Nephron progenitor cell (in vitro differentiated cells): ENCODE measurements at regions not wholly inside any gene's neighbourhood (a gene's known extent, or its start where the extent isn't known, plus 50 kb on each side); places are given as distances from the start of the nearest gene placed in this dataset.

Experiments
- DNase-seq: peaks from one replicate; pipeline ENCODE4 v3.0.0; 2021
- H3K27ac Mint-ChIP-seq: 2 replicates; pipeline ENCODE4 v1.8.0; 2021; ENCODE audit warnings: mild to moderate bottlenecking, moderate library complexity, mixed read lengths
- H3K27me3 Mint-ChIP-seq: 2 replicates; pipeline ENCODE4 v1.8.0; 2021; ENCODE audit warnings: mild to moderate bottlenecking, low read depth, mixed read lengths; ENCODE audit not compliant: poor library complexity
- H3K36me3 Mint-ChIP-seq: 2 replicates; pipeline ENCODE4 v1.8.0; 2021; ENCODE audit warnings: low read depth, mixed read lengths
- H3K4me1 Mint-ChIP-seq: 2 replicates; pipeline ENCODE4 v1.8.0; 2021; ENCODE audit warnings: mixed read lengths
- H3K4me3 Mint-ChIP-seq: 2 replicates; pipeline ENCODE4 v1.8.0; 2021; ENCODE audit warnings: mild to moderate bottlenecking, moderate library complexity, mixed read lengths
- H3K9me3 Mint-ChIP-seq: 2 replicates; pipeline ENCODE4 v1.8.0; 2021; ENCODE audit warnings: mild to moderate bottlenecking, moderate library complexity, mixed read lengths
- TF ChIP-seq, protein P1 (sequence below): fragments of 200-600 bp; sonication (generic); IDR thresholded peaks from 2 replicates; pipeline ENCODE4 v1.5.0; 2021; ENCODE audit warnings: antibody characterized with exemption

DNA sequence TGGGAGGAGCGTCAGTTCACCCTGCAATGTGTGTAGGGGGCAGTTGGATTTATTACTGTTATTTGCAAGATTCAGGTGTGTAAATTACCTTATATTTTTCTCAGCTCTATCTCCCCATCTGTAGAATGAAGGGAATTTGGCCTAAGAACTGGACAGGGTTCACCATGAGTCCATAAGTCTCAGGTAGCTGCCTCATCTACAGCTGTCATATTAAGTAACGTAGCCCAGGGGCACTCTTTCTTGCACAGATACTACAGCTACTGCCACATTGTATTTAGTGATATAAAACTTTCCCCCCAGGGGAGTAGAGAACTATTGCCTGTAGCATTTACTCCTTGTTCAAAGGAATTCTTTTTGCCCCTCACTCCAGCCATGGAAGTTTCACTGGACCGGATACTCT is 301.4 kb upstream of the ZNF608 start:
- DNase-seq: no peak
- TF ChIP-seq, protein P1, sequence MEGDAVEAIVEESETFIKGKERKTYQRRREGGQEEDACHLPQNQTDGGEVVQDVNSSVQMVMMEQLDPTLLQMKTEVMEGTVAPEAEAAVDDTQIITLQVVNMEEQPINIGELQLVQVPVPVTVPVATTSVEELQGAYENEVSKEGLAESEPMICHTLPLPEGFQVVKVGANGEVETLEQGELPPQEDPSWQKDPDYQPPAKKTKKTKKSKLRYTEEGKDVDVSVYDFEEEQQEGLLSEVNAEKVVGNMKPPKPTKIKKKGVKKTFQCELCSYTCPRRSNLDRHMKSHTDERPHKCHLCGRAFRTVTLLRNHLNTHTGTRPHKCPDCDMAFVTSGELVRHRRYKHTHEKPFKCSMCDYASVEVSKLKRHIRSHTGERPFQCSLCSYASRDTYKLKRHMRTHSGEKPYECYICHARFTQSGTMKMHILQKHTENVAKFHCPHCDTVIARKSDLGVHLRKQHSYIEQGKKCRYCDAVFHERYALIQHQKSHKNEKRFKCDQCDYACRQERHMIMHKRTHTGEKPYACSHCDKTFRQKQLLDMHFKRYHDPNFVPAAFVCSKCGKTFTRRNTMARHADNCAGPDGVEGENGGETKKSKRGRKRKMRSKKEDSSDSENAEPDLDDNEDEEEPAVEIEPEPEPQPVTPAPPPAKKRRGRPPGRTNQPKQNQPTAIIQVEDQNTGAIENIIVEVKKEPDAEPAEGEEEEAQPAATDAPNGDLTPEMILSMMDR: no peak
- peaks cover 55% of the 10 kb centered on the region for H3K4me1 Mint-ChIP-seq
- no peak overlapping the region for H3K4me3 Mint-ChIP-seq
- H3K36me3 Mint-ChIP-seq: peaks cover 10% of the 10 kb centered on the region
- no peak overlapping the region for H3K27ac Mint-ChIP-seq
- H3K9me3 Mint-ChIP-seq: peaks cover 19% of the 10 kb centered on the region
- H3K27me3 Mint-ChIP-seq: no peaks in the 10 kb centered on the region

DNA sequence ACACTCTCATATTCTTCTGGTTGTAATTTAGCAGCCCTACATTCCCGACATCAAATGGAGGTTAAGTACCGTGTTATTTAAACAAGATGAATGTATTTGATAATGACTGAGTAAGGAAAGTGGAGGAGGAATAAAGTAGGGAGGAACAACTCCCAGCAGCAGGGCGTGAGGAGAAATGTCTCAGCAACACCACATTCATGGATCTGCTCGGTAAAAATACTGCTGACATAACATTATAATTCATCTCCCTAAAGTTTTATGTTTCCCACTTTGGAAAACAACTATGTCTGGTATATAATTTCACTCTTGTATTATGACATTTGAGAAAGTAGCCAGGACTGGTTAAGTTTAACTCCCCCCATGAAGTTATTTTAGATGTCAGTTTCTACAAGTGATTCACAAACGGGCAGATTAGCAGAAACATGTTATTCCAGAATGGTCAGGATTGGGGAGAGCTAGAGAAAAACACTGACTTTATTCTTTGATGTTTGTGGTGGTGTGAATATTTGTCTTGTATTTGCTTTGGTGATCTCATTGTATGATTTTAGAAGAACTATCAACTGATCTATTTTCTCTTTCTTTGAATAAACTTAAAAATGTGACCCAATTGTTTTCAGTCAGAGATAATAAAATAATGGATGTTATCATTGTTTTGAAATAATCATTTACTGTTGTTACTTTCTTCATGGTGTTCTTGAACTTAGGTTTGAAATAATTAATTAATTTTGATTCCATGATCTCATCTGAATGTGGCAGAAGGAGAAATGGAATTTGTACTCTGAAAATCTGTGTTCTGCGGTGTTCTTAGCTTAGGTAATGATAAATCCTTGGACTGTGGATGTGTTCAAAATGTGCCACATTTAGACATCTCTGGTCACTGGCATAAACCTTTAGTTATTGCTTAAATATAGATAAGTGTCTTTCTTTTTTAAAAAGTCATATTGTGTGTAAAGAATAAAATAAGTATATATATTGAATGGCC is 303.6 kb upstream of the ZNF608 start:
- TF ChIP-seq, protein P1: no peak
- H3K27me3 Mint-ChIP-seq: no peaks in the 10 kb centered on the region
- H3K4me3 Mint-ChIP-seq: no peak overlapping the region
- peaks cover 20% of the 10 kb centered on the region for H3K9me3 Mint-ChIP-seq
- peaks cover 48% of the 10 kb centered on the region for H3K4me1 Mint-ChIP-seq
- peak overlapping the region; percentile 85 for H3K27ac Mint-ChIP-seq
- no peak for DNase-seq
- H3K36me3 Mint-ChIP-seq: peaks cover 22% of the 10 kb centered on the region

DNA sequence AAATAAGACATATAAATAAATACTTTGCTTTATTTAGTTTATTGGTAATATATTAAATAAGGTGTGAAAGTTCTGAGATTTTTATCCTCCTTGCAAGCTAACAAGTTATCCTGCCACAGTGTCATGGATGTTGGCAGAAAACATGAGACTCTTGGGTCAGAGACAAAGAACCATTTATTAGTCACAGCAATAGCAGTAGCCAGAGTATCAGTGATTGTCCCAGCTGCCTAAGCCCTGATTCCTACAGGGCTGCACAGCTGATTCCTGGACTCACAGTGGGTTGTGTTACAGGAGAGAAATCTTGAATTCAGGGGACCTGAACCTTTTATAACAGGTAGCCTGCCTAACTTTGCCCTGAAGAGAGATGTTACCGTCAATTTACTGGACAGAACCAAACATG is 304.5 kb upstream of the ZNF608 start:
- Mint-ChIP-seq H3K9me3 (peaks cover 20% of the 10 kb centered on the region), H3K27ac (no peak overlapping the region), H3K36me3 (peaks cover 22% of the 10 kb centered on the region), H3K27me3 (no peaks in the 10 kb centered on the region), H3K4me1 (peaks cover 48% of the 10 kb centered on the region), H3K4me3 (no peak overlapping the region)
- no peak for DNase-seq
- TF ChIP-seq, protein P1: no peak

DNA sequence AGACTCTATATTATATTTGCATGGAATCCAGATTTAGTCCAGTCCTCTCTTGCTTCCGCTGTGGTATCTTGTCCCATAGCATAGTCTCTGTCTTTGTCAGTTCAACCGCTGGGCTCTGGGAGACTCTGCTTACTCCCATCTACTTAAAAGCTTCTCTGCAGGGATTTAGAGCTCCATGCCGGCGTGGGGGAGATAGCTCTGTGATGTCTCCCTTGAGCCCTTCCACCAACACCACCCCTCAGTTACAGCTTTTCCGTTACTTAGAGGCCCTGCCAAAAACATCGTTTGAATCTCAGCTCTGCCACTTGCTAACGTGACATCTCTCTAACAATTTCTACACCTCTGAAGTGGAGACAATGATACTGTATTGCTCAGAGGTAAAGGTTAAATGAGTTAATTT is 306.1 kb upstream of the ZNF608 start:
- H3K36me3 Mint-ChIP-seq: peaks cover 22% of the 10 kb centered on the region
- H3K27ac Mint-ChIP-seq: peak overlapping the region; percentile 94
- H3K4me1 Mint-ChIP-seq: peaks cover 61% of the 10 kb centered on the region
- H3K27me3 Mint-ChIP-seq: no peaks in the 10 kb centered on the region
- peak overlapping the region; percentile 27 for H3K4me3 Mint-ChIP-seq
- TF ChIP-seq, protein P1: no peak
- H3K9me3 Mint-ChIP-seq: peaks cover 20% of the 10 kb centered on the region
- DNase-seq: no peak

DNA sequence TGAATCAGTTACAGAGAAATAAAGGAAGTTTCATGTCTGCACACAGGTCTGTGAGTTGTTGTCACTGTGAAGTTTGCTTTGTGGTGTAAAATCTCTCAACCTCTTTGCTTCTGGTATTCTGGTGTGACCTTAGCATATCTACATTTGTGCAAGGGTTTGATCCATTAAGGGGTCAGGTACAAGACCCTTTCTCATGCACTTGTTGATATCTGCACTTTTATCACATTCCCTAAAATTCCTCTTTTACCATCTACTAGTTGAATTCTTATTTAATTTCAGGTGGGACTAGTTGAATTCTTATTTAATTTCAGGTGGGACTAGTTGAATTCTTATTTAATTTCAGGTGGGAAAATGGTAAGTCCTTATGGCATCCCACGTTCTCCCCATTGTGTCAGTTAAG is 306.7 kb upstream of the ZNF608 start:
- Mint-ChIP-seq H3K4me3 (no peak overlapping the region), H3K27ac (peak overlapping the region; percentile 94), H3K9me3 (peaks cover 20% of the 10 kb centered on the region), H3K36me3 (peaks cover 22% of the 10 kb centered on the region), H3K4me1 (peaks cover 61% of the 10 kb centered on the region), H3K27me3 (no peaks in the 10 kb centered on the region)
- no peak for DNase-seq
- TF ChIP-seq, protein P1: no peak
